GM12878 (cell line): ENCODE measurements at regions not wholly inside any gene's neighbourhood (a gene's known extent, or its start where the extent isn't known, plus 50 kb on each side); places are given as distances from the start of the nearest gene placed in this dataset.

Source experiments
- ATAC-seq: fragments of 200-7000 bp; cut with Tn5 transposase; 3 replicates; pipeline ENCODE4 v1.9.1; 2020; ENCODE audit warnings: mild to moderate bottlenecking, moderate library complexity
- BruUV-seq: library from RNA; stranded (reverse); fragments of 400-500 nt; replicated peaks from 2 replicates; lab custom pipeline; 2021; lab: Mats Ljungman, UMichigan
- CTCF ChIA-PET: fragments of 300-600 bp; sonication (Branson Sonifier 250); formaldehyde crosslinking; extraction: SDS; loops from one replicate; lab custom pipeline; 2021; ENCODE audit warnings: inconsistent platforms; lab: Yijun Ruan, JAX
- POLR2A ChIA-PET: fragments of 350-600 bp; formaldehyde crosslinking; extraction: SDS; loops from one replicate; lab custom pipeline; 2021; ENCODE audit warnings: inconsistent platforms; lab: Charles Lee
- RAD21 ChIA-PET: fragments of 300-600 bp; sonication (Branson Sonifier 250); formaldehyde crosslinking; loops from one replicate; lab custom pipeline; 2023; ENCODE audit warnings: antibody characterized with exemption; ENCODE audit not compliant: unreplicated experiment; lab: Charles Lee
- SMC1A ChIA-PET: fragments of 300-600 bp; sonication (Branson Sonifier 250); formaldehyde crosslinking; loops from one replicate; lab custom pipeline; 2023; ENCODE audit not compliant: unreplicated experiment, uncharacterized antibody; lab: Charles Lee
- DNase-seq: peaks from one replicate; pipeline ENCODE4 v3.0.0-alpha.2; 2011; ENCODE audit warnings: low read depth, low spot score
- FAIRE-seq: peaks from 3 replicates; lab custom pipeline; 2011; peaks lifted over from hg19 to GRCh38; lab: Jason Lieb, UNC
- H2AFZ ChIP-seq: 2 replicates; pipeline ENCODE4 v1.6.0; 2011; ENCODE audit warnings: low read depth, low read length, control low read depth; ENCODE audit not compliant: control insufficient read depth
- H3K27ac ChIP-seq: 2 replicates; pipeline ENCODE4 v1.5.1; 2011; ENCODE audit warnings: control low read depth; ENCODE audit not compliant: control insufficient read depth, insufficient read depth
- H3K27me3 ChIP-seq, 2 experiments: replicated peaks in 1 of 2; 2 replicates each; pipeline versions ENCODE4 v1.6.0 to v1.6.1; 2011; ENCODE audit warnings: low read length in 1 of 2; ENCODE audit not compliant: control insufficient read depth in 2 of 2, insufficient read depth in 2 of 2
- H3K36me3 ChIP-seq, 2 experiments: 2 replicates each; pipeline ENCODE4 v1.5.1; 2011; ENCODE audit warnings: low read length in 1 of 2; ENCODE audit not compliant: control insufficient read depth in 2 of 2, insufficient read depth in 2 of 2
- H3K4me1 ChIP-seq: 2 replicates; pipeline ENCODE4 v1.6.1; 2011; ENCODE audit warnings: mild to moderate bottlenecking, low read length, moderate library complexity, mixed read lengths; ENCODE audit not compliant: control insufficient read depth, insufficient read depth
- H3K4me2 ChIP-seq: 2 replicates; pipeline ENCODE4 v1.6.0; 2011; ENCODE audit warnings: control low read depth; ENCODE audit not compliant: control insufficient read depth, insufficient read depth
- H3K4me3 ChIP-seq: fragments of 200-600 bp; sonication (generic); 2 replicates; pipeline ENCODE4 v1.5.1; 2016
- H3K79me2 ChIP-seq: 2 replicates; pipeline ENCODE4 v1.6.0; 2011; ENCODE audit warnings: low read length; ENCODE audit not compliant: control insufficient read depth, insufficient read depth
- H3K9ac ChIP-seq: 2 replicates; pipeline ENCODE4 v1.8.0; 2011; ENCODE audit warnings: low read length, control low read depth, mixed read lengths; ENCODE audit not compliant: control insufficient read depth, insufficient read depth
- H3K9me3 ChIP-seq: replicated peaks from 3 replicates; pipeline ENCODE4 v1.5.1; 2011; ENCODE audit warnings: mild to moderate bottlenecking, low read length; ENCODE audit not compliant: control insufficient read depth, insufficient read depth
- H4K20me1 ChIP-seq: 2 replicates; pipeline ENCODE4 v1.6.0; 2011; ENCODE audit not compliant: control insufficient read depth, insufficient read depth
- BCLAF1 ChIP-seq: fragments of 450-650 bp; IDR thresholded peaks from 2 replicates; pipeline ENCODE4 v1.6.1; 2017; ENCODE audit warnings: antibody characterized with exemption, mild to moderate bottlenecking, moderate library complexity
- FOXM1 ChIP-seq: IDR thresholded peaks from 2 replicates; pipeline ENCODE4 v1.6.1; 2012; ENCODE audit warnings: low read depth, mild to moderate bottlenecking, inconsistent platforms, low read length, moderate library complexity
- HCFC1 ChIP-seq: fragments of 150-350 bp; IDR thresholded peaks from 2 replicates; pipeline ENCODE4 v1.6.1; 2014; ENCODE audit warnings: low read length
- HDGF ChIP-seq: fragments of 450-650 bp; IDR thresholded peaks from 2 replicates; pipeline ENCODE4 v1.6.1; 2016; ENCODE audit warnings: antibody characterized with exemption
- IRF4 ChIP-seq: IDR thresholded peaks from 2 replicates; pipeline ENCODE4 v1.6.1; 2011; ENCODE audit warnings: low read depth, low read length
- JUNB ChIP-seq: IDR thresholded peaks from 2 replicates; pipeline ENCODE4 v1.6.1; 2016; ENCODE audit warnings: antibody characterized with exemption, mild to moderate bottlenecking
- MTA3 ChIP-seq: IDR thresholded peaks from 2 replicates; pipeline ENCODE4 v1.6.1; 2012; ENCODE audit warnings: low read length, inconsistent platforms, borderline replicate concordance
- NFIC ChIP-seq: IDR thresholded peaks from 2 replicates; pipeline ENCODE4 v1.6.1; 2012; ENCODE audit warnings: low read depth, mild to moderate bottlenecking, inconsistent platforms, low read length, moderate library complexity
- NFXL1 ChIP-seq: fragments of 450-650 bp; IDR thresholded peaks from 2 replicates; pipeline ENCODE4 v1.6.1; 2017; ENCODE audit warnings: antibody characterized with exemption, mild to moderate bottlenecking, borderline replicate concordance
- REST ChIP-seq: IDR thresholded peaks from 2 replicates; pipeline ENCODE4 v1.6.1; 2012; ENCODE audit warnings: mild to moderate bottlenecking, low read depth, low read length
- RFX5 ChIP-seq: IDR thresholded peaks from 2 replicates; pipeline ENCODE4 v1.6.1; 2011; ENCODE audit warnings: low read depth, low read length, improper control_type of control experiment
- STAT1 ChIP-seq: fragments of 450-650 bp; conservative IDR thresholded peaks from 2 replicates; pipeline ENCODE4 v1.6.1; 2014; ENCODE audit warnings: antibody characterized with exemption, mild to moderate bottlenecking
- TARDBP ChIP-seq: IDR thresholded peaks from 2 replicates; pipeline ENCODE4 v1.6.1; 2016; ENCODE audit warnings: borderline replicate concordance
- TCF3 ChIP-seq: IDR thresholded peaks from 2 replicates; pipeline ENCODE4 v1.6.1; 2012; ENCODE audit warnings: low read depth, mild to moderate bottlenecking, low read length, borderline replicate concordance; ENCODE audit not compliant: insufficient read depth
- USF1 ChIP-seq: IDR thresholded peaks from 2 replicates; pipeline ENCODE4 v1.6.1; 2011; ENCODE audit warnings: borderline replicate concordance, low read depth, mild to moderate bottlenecking, moderate library complexity, mixed read lengths, low read length; ENCODE audit not compliant: insufficient read depth; ENCODE audit errors: extremely low read length
- ZNF207 ChIP-seq: fragments of 450-650 bp; IDR thresholded peaks from 2 replicates; pipeline ENCODE4 v1.6.1; 2014; ENCODE audit warnings: antibody characterized with exemption, mild to moderate bottlenecking, borderline replicate concordance
- ZNF24 ChIP-seq: fragments of 450-650 bp; IDR thresholded peaks from 2 replicates; pipeline ENCODE4 v1.6.1; 2017; ENCODE audit warnings: antibody characterized with exemption, mild to moderate bottlenecking
- in situ Hi-C: fragments of 300-500 bp; cut with MboI; formaldehyde crosslinking; loops from 9 replicates; pipeline ENCODE4 v1.14.3; 2018; ENCODE audit warnings: mixed read lengths
- intact Hi-C: fragments of 100-400 bp; cut with micrococcal nuclease; formaldehyde crosslinking; loops from one replicate; pipeline ENCODE4 v1.14.2; 2022; ENCODE audit not compliant: unreplicated experiment
- TF ChIP-seq, protein P1 (sequence below): fragments of 450-650 bp; IDR thresholded peaks from 2 replicates; pipeline ENCODE4 v1.6.1; 2016; ENCODE audit warnings: mild to moderate bottlenecking

- no peak for TF ChIP-seq BCLAF1
- no peak for TF ChIP-seq REST
- TF ChIP-seq ZNF24, result no peak
- no peak for TF ChIP-seq ZNF207
- TF ChIP-seq, all 136 proteins: peak for 0
Measured at GRCh38 chrX:63917296-63917695, 132.3 kb upstream of the ARHGEF9 start (continued).

DNA sequence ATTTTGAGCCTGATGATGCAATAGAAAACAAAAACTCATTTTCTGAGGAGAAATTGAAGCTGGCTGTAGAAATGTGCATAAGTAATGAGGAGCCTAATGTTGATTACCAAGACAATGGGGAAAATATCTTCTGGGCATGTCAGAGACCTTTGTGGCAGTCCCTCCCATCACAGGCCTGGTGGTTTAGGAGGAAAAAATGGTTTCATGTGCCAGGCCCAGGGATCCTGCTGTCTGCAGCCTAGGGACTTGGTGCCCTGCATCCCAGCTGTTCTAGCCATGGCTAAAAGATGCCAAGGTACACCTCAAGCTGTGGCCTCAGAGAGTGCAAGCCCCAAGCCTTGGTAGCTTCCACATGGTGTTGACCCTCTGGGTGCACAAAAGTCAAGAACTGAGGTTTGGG, 128.7 kb upstream of the ARHGEF9 start:
- H4K20me1 ChIP-seq, result no peaks in the 10 kb centered on the region
- POLR2A ChIA-PET, result no interaction called here
- CTCF ChIA-PET, result no interaction called here
- no peaks in the 10 kb centered on the region; the same call in 1 of the 3 replicates for H3K9me3 ChIP-seq
- H3K27me3 ChIP-seq, result no peaks in the 10 kb centered on the region
- no peaks in the 10 kb centered on the region for H3K36me3 ChIP-seq
- ATAC-seq, result no peak
- no peaks in the 10 kb centered on the region for H3K79me2 ChIP-seq
- no peak overlapping the region for H3K27ac ChIP-seq
- no peak overlapping the region for H3K4me3 ChIP-seq
- DNase-seq, result no peak
- H3K4me2 ChIP-seq, result no peak overlapping the region
- SMC1A ChIA-PET, result no interaction called here
- H3K4me1 ChIP-seq, result no peaks in the 10 kb centered on the region
- H2AFZ ChIP-seq, result no peak overlapping the region
- no peak overlapping the region for H3K9ac ChIP-seq
- intact Hi-C loops (no loop called here), in situ Hi-C loops (no loop called here)
- FAIRE-seq, result no peak
- no TSS peak for BruUV-seq
- RAD21 ChIA-PET, result no interaction called here
- TF ChIP-seq FOXM1 (no peak), USF1 (no peak), MTA3 (no peak), JUNB (no peak), HDGF (no peak), RFX5 (no peak), NFXL1 (no peak), NFIC (no peak), IRF4 (no peak), TARDBP (no peak), HCFC1 (no peak), TCF3 (no peak), STAT1 (no peak)
- TF ChIP-seq, protein P1, sequence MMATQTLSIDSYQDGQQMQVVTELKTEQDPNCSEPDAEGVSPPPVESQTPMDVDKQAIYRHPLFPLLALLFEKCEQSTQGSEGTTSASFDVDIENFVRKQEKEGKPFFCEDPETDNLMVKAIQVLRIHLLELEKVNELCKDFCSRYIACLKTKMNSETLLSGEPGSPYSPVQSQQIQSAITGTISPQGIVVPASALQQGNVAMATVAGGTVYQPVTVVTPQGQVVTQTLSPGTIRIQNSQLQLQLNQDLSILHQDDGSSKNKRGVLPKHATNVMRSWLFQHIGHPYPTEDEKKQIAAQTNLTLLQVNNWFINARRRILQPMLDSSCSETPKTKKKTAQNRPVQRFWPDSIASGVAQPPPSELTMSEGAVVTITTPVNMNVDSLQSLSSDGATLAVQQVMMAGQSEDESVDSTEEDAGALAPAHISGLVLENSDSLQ, result no peak
